GM12891 (cell line): ENCODE measurements at regions not wholly inside any gene's neighbourhood (a gene's known extent, or its start where the extent isn't known, plus 50 kb on each side); places are given as distances from the start of the nearest gene placed in this dataset.

Experiments used
- PAX5 ChIP-seq: IDR thresholded peaks from 2 replicates; pipeline ENCODE4 v1.6.1; 2011; ENCODE audit warnings: low read length, moderate library complexity, mild to moderate bottlenecking; ENCODE audit not compliant: insufficient read depth, severe bottlenecking
- POLR2A ChIP-seq: IDR thresholded peaks from 2 replicates; pipeline ENCODE4 v1.6.1; 2011; ENCODE audit warnings: low read depth, low read length, control low read depth
- POLR2AphosphoS5 ChIP-seq: IDR thresholded peaks from 2 replicates; pipeline ENCODE4 v1.6.1; 2011; ENCODE audit warnings: low read depth, low read length, control low read depth
- TAF1 ChIP-seq: IDR thresholded peaks from 2 replicates; pipeline ENCODE4 v1.6.1; 2011; ENCODE audit warnings: low read depth, low read length, control low read depth

DNA sequence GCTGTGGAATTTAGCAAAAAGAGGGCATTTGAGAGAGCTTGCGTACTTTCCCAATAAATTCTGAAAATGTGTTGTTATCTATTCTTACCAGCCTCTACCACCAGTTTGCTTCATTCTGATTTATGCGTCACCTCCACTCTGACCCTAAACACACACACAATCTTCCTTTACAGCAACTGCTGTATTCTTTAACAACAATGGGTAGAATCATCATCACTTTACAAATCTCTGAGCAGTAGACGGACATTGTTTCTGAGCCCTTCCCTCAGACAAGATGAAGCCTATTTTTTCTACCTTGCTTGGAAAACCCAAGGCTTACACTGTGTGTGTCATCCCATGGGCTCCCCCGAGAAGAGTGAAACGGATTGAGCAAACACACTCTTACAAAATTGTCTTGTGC, 83.1 kb upstream of the RASA1 start:
- TF ChIP-seq POLR2A = no peak
- no peak for TF ChIP-seq POLR2AphosphoS5
- no peak for TF ChIP-seq TAF1
- TF ChIP-seq PAX5 = no peak
